ES-I3 (cell line): ENCODE measurements at regions not wholly inside any gene's neighbourhood (a gene's known extent, or its start where the extent isn't known, plus 50 kb on each side); places are given as distances from the start of the nearest gene placed in this dataset.
"Not testable (repeated sequence)": the region's sequence is repeated elsewhere in the genome, so short reads cannot be mapped to it uniquely, and the experiment has no call there.

ENCODE experiments used
- H3K36me3 ChIP-seq: 2 replicates; pipeline ENCODE4 v1.6.1; 2013; ENCODE audit warnings: mild to moderate bottlenecking, low read length, control low read depth, moderate library complexity; ENCODE audit not compliant: insufficient read depth
- H3K4me1 ChIP-seq: 2 replicates; pipeline ENCODE4 v1.6.1; 2013; ENCODE audit warnings: mild to moderate bottlenecking, control low read depth, low read length; ENCODE audit not compliant: insufficient read depth
- H3K9ac ChIP-seq: 2 replicates; pipeline ENCODE4 v1.6.1; 2013; ENCODE audit warnings: low read depth, mild to moderate bottlenecking, low read length, moderate library complexity
- H3K9me3 ChIP-seq: 2 replicates; pipeline ENCODE4 v1.6.1; 2013; ENCODE audit warnings: mild to moderate bottlenecking, low read length, moderate library complexity; ENCODE audit not compliant: control insufficient read depth, insufficient read depth

DNA sequence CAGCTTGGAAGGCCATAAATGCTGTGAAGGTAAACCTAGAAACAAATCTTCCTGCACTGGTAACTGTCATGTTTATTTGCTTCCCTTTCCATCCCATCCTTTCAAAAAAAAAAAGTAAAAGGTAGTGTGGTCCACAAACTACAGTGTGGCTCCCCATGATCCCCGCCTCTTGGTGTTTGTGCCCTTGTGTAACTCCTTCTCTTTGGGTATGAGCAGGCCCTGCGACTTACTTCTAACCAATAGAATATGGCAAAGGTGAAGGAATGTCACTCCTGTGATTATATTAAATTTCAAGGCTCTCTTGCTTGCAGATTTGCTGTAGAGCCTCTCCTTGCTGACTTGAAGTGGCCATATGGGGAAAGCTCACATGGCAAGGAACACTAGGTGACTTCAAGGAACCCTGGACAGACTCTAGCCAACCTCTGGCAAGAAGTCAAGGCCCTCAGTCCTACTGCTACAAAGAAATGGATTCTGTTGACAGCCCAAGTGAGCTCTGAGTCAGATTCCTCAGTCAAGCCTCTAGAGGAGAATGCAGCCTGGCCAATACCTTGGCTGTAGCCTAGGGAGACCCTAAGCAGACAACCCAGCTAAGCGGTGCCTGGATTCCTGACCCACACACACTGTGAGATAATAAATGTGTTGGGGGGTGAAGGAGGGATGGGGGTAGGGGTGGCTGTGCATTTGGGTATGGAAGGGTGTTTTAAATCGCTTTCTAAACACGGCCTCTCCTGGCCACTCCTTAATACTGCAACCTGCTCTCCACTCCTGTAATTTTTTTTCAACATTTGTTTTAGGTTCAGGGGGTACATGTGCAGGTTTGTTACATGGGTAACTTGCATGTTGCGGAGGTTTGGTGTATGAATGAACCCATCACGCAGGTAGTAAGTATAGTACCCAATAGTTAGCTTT is 115.0 kb upstream of the NBPF9 start:
- not testable (repeated sequence) for H3K4me1 ChIP-seq, H3K9me3 ChIP-seq, H3K36me3 ChIP-seq, H3K9ac ChIP-seq

DNA sequence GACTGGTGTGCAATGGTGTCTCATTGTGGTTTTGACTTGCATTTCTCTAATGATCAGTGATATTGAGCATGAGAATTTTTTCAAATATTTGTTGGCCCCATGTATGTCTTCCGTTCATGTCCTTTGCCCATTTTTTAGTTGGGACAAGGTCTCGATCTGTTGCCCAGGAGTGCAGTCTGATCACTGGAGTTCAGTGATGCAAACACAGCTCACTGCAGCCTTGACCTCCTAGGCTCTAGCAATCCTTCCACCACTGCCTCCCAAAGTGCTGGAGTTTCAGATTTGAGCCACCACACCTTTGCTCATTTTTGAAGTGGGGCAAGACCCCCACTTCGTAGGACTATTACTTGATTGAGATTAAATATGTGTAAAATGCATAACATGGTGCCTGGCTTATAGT is 116.2 kb upstream of the NBPF9 start:
- not testable (repeated sequence) for H3K9me3 ChIP-seq, H3K36me3 ChIP-seq, H3K9ac ChIP-seq, H3K4me1 ChIP-seq

DNA sequence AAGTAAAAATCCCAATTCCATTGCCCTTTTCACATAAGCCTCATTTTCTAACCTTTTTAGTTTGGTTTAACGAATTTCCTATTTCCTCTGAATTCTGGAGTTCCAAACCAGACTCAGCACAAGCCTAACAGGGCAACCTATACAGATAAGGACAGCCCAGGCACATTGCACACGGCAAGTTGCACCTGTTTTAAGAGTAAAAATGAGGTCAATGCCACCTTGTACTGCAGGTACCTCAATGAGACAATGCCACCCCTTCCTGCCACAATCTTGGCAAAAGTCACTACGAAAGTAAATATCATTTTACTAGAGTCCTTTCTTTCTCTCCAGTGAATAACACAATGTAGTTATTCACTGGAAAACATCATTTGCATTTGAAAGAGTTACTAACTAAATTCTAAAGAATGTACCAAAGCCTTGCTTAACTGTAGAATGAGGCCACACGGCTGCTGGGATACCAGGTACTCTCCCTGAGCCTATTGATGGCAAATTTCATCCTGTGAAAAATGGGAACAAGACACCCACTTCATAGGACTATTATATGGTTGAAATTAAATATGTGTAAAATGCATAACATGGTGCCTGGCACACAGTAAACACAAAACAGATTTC is 117.2 kb upstream of the NBPF9 start:
- not testable (repeated sequence) for H3K4me1 ChIP-seq, H3K9ac ChIP-seq, H3K36me3 ChIP-seq, H3K9me3 ChIP-seq

DNA sequence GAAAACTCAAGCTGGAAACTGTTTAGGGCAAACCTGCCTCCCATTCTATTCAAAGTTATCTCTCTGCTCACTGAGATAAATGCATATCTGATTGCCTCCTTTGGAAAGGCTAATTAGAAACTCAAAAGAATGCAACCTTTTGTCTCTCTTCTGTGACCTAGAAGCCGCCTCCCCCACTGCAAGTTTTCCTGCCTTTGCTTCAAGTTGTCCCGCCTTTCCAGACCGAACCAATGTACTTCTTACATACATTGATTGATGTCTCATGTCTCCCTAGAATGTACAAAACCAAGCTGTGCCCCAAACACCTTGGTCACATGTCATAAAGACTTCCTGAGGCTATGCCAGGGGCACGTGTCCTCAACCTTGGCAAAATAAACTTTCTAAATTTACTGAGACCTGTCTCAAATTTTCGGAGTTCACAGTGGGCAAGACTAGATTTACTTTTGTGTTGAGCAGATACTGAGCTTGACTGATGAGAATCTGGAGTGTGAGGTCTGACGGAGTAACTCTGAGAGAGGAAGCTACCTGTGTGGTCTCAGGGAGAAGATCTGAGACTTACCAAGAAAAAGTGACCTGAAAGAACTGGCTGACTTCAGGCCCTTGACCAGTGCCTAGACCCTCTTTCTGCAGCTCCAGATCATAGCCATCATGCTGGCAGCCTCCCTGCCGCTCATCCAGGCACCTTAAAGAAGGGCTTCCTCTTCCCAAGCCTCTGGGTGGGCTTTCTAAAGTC is 124.7 kb upstream of the NBPF9 start:
- not testable (repeated sequence) for H3K9me3 ChIP-seq, H3K4me1 ChIP-seq, H3K36me3 ChIP-seq, H3K9ac ChIP-seq

DNA sequence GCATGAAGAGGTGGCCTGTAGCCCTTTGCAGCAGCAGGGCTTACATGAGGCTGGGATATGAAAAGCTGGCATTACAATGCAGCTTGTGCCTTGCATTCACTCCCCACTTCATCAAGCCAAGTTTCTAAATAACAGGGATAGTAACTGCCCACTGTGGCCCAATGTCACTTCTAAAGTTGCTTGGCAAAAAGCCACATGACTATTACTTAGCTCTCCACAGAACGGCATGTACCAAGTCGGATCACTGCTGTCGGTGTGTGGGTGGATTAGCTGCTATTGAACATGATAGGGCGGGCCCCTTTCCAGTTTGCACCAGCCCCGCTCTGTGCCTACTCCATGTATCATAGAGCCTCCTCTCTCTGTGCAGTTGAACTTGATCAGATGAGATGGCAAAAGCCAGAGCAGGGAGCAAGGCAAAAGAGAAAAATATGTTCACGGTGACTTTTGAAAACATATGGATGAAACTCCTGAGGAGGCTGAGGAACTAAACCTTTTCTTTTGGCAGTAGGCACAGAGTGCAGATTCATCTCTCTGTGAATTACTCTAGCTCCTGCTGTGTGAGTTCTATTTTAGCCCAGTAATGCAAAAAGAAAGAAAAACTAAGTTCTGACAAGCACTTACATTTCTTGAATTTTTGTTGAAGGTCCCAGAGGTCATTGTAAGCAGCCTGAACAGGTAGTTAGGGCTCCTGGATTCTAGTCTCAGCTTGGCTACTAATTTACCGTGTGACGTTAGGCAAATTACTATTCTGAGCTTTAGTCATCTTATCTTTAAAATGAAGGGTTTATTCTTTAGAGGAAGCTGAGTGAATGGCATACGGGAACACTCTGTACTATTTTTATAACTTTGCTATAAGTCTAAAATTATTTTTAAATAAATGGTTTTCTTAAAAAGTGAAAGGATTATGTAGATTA is 125.6 kb upstream of the NBPF9 start:
- H3K9ac ChIP-seq, H3K36me3 ChIP-seq, H3K9me3 ChIP-seq, H3K4me1 ChIP-seq: not testable (repeated sequence)

DNA sequence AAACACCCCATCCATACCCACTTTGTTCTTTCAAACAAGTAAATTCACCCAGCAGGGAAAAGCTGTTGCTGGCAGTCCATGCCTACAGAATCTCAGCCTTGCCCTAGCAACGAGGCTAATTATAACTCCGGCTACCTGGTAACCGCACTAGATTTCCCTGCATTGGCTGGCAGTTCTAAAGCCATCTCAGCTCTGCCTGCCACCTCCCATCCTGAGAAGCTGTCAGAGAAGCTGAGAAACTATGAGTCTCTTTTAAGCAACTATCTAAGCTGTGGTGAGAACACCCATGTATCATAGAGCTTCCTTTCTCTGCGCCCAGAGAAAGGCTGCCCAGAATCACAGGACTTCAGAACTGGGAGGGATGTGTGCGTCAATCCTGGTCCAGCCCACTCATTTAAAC is 126.5 kb upstream of the NBPF9 start:
- not testable (repeated sequence) for H3K4me1 ChIP-seq

DNA sequence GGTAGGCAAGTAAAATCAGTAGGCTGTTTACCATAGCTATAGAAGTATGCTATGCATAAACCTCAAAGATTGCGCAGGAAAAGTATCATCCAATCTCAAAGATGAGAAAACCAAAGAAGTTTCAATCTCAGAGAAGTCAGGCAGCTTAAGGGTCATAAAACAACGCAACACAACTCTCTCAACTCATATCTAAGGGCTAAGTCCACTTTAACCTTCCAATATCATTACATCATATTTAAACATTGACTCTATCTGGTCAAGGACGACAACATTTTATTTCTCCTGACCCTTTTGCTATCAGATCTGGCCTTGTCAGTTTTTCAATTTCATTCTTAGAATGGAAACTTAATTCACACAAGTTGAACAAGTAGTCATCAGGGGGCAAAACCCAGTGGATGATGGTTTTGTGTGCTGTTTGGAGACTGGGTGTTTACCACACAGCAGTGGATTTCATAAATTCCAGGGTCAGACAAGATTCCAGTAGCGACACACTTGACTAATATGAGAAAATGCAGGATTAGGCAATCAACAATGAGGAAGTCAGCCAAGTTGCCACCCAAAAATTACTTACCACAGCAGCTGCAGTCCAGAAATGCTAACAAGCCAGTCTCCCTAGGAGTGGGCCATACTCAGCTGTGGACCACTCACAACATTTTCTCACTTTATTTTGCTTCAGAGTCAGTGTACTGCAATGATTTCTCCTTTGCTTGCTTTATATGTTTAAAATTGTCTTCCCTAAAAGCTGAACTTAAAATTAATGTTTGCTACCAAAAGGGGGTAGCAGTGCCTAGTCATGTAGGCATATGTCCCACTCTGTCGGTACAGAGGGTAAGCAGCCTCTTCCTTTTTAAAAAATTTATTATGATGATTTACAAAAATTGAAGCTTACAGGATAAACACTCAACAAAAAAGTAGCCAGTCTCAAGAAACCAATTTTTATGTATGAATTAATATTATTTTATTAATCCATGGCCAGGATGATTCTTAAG is 131.9 kb upstream of the NBPF9 start:
- not testable (repeated sequence) for H3K36me3 ChIP-seq, H3K9ac ChIP-seq, H3K9me3 ChIP-seq, H3K4me1 ChIP-seq

More for the DNA sequence above, 126.5 kb upstream of the NBPF9 start:
- not testable (repeated sequence) for H3K36me3 ChIP-seq, H3K9ac ChIP-seq, H3K9me3 ChIP-seq

DNA sequence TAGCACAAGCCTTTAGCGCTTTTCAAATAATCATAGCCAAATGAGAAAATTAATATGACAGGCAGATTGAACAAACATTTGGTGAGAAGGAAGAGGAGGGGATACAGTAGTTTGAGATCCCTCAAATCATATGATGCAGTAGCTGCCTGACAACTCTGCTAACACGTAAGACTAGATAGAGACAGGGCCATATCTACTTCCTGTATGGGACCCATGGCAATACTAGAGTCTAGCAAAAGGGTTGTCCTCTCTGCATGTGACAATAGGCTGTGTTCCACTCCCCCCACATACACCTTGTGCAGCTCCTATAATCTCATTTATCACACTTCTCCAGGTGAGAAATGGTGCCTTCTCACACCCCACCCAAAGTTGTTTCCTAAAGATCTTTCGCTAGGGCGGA is 134.2 kb upstream of the NBPF9 start:
- H3K36me3 ChIP-seq, H3K9ac ChIP-seq: not testable (repeated sequence)

DNA sequence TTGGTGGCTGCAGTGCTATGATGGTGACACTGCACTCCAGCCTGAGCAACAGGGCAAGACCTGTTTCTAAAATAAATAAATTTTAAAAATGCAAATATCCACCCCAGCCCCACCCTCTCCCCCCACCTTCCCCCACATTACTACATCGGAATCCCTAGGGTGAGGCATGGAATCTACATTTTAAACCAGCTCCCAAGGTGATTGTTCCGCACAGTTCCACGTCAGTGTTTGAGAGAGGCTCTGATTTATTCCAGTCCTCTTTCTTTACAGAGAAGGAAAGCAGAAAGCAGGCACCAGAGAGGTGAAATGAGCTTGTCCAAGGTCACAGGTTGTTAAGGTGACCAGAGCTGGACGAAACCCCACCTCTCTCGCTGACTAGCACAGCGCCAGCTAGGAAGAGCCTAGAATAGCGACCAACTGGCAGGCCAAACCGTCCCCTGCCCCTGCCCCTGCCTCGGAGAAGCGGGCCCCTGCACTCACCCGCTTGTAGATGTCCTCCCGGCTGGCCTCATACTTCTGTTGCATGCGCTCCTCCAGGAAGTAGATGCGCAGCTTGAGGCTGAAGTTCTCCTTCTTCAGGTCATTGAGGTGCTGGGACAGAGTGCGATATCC is 136.7 kb upstream of the NBPF9 start:
- not testable (repeated sequence) for H3K9ac ChIP-seq, H3K9me3 ChIP-seq, H3K4me1 ChIP-seq, H3K36me3 ChIP-seq

More for the DNA sequence above, 134.2 kb upstream of the NBPF9 start:
- H3K4me1 ChIP-seq, H3K9me3 ChIP-seq: not testable (repeated sequence)

DNA sequence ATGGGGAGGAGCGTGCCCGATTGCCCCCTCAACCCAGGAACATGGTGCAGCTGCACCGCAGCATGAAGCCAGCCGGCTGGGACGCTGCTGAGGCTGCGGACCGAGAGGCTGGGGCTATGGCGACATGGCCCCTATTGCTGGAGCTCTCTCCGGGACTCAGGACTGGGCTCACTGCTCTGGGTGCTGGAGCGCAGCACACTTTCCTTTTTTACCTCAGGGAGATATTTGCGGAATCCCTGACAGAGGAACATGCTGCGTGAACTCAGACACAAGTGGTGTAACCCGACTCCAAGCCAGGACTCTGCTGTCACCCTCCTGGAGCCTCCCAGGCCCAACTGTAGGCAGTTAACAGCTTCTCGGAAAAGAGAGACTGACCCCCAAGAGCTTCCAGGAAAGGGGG is 137.2 kb upstream of the NBPF9 start:
- not testable (repeated sequence) for H3K9me3 ChIP-seq, H3K36me3 ChIP-seq, H3K4me1 ChIP-seq, H3K9ac ChIP-seq

DNA sequence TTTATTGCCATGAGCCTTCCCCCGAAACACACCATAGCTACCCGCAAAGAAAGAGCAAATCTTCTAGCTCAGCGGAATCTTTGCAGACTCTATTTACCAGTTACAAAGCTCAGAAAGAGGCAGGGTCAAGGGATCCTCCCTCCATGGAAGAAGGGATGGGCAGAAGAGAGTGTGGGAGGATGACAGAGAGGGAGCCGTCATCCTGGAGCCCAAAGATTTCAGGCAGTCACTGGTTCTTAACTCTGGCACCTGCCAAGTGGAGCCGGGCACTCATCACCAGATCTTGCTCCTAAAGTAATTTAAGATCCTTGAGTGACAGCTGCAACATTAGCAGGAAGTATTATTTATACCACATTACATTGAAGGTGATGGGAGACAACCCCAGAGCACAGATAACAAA is 137.9 kb upstream of the NBPF9 start:
- H3K9ac ChIP-seq, H3K4me1 ChIP-seq, H3K9me3 ChIP-seq, H3K36me3 ChIP-seq: not testable (repeated sequence)

DNA sequence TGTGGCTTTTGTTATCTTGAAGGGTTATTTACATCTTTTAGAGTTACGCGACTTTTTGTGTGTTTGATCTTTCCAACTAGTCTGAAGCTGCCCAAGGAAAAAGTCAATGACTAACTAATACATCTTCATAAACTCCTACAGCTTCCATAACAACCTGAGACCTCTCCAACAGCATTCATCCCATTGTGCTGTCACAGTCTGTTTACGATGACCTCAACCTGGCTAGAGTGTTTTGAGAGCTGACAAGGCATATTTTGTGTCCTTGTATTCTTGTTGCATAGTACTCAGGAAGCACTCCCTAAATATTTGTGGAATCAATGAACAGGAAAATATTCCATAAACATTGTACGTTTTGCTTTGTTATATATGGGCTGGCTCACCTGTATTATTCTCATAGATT is 140.2 kb upstream of the NBPF9 start:
- not testable (repeated sequence) for H3K9me3 ChIP-seq, H3K36me3 ChIP-seq, H3K4me1 ChIP-seq, H3K9ac ChIP-seq

DNA sequence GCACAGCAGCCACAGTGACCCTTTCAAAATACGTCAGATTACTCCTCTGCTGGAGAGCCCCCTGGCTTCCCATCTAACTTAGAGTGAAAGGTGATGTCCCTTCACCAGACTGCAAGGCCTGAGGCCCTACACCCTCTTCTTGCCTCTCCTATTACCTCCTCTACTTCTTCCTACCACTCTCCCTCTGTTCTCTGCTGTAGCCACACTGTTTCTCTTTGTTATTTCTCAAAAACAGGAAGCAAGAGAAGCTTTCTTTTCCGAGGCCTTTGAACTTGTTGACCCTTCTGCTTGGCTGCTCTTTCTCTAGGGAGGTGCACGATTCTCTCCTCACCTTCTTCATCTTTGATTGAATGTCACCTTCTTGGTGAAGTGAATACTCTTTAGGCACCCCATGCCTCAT is 141.3 kb upstream of the NBPF9 start:
- H3K9me3 ChIP-seq, H3K36me3 ChIP-seq, H3K4me1 ChIP-seq, H3K9ac ChIP-seq: not testable (repeated sequence)
